ENCODE measurements at regions not wholly inside any gene's neighbourhood (a gene's known extent, or its start where the extent isn't known, plus 50 kb on each side); places are given as distances from the start of the nearest gene placed in this dataset.

- no peak for DNase-seq (ENCODE audit: low read depth in 2 of 2)
Measured at GRCh38 chr4:104795264-104795939, 300.7 kb upstream of the CXXC4 start.

DNA sequence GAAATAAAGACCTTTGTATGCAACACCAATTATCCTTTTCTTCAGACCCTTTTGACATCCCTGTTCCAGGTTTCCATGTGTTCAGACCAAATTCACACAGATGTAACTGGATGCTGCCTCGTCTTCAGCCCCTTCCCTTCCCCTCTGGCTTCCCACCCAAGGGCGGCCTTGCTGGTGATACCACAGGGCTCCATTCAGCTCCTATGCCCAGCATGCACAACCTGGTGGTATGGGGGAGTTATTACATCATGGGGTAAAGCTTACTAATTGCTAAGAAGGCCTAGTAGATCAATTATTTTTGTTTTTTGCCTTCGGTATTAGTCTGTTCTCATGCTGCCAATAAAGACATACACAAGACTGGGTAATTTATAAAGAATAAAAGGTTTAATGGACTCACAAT lies 317.0 kb upstream of the CXXC4 start:
- no peak for DNase-seq (ENCODE audit: low read depth in 2 of 2)

DNA sequence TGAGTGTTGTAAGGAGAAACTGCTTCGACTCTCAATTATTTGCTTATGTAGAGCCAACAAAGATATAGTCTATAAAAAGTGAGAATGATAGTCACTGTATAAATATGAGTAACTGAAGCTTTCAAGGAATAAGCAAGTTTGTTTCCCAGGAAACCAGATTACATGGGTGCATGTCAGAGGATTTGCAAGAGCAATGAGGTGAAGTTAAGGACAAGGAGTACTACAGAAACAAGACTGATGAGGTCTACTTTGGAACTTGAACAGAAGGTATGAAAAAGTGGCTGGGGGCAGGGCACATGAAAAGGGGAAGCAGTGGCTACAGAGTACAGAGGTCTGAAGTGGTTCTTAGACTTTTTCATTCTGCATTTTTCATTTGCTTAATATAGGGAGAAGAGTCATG lies 321.0 kb upstream of the CXXC4 start:
- no peak for DNase-seq (ENCODE audit: low read depth in 2 of 2)

GRCh38 chr4:104818579-104818978 lies 323.9 kb upstream of the CXXC4 start:
- no peak for DNase-seq (ENCODE audit: low read depth in 2 of 2)

DNA sequence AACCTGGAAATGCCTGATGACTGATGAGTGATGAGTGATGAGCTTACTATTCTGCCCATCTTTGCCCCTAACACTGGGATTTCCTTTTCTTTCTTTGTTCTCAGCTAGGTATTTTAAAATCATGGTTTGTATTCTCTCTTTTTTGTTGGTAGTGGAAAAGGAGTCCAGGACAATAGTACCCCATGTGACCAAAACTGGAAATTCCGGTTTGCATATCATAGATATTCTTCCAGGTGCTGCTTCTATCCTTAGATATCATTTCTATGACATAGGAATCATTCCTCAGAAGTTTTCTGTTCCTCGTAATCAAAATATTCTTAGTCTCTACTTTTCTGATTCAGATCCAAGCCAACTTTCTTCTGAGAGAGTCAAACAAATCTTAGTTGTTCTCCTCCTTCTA lies 320.5 kb upstream of the TET2 start:
- no peak for DNase-seq (ENCODE audit: low read depth in 2 of 2)

GRCh38 chr4:104829761-104830160 lies 316.9 kb upstream of the TET2 start:
- DNase-seq (ENCODE audit: low read depth in 2 of 2) = no peak

DNA sequence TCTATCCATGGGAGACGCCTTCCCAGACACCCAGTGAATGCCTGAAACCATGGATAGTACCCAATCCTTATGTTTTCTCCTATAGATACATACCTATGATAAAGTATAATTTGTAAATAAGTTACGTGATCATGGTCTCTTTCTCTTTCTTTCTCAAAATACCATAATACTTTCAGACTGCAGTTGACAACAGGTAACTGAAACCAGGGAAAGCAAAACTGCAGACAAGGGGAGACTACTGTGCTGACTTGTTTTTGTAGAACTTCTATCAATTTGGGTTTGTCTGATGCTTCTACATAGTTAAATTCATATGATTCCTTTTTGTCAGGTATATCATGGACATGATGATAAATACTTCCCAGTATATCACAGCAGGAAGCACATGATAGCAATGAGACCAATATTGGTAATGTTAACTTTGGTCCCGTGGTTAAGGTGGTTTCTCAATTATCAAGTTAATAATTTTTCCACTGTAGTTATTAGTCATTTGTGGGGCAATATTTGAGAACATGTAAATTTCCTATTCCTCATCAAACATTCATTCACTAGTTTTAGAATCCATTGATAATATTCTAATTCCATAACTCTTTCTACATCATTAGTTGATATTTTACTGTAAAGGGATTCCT lies 298.0 kb upstream of the TET2 start:
- DNase-seq (ENCODE audit: low read depth in 2 of 2) = no peak

- no peak for DNase-seq (ENCODE audit: low read depth in 2 of 2)
Measured at GRCh38 chr4:104859601-104860237, 287.0 kb upstream of the TET2 start.

DNA sequence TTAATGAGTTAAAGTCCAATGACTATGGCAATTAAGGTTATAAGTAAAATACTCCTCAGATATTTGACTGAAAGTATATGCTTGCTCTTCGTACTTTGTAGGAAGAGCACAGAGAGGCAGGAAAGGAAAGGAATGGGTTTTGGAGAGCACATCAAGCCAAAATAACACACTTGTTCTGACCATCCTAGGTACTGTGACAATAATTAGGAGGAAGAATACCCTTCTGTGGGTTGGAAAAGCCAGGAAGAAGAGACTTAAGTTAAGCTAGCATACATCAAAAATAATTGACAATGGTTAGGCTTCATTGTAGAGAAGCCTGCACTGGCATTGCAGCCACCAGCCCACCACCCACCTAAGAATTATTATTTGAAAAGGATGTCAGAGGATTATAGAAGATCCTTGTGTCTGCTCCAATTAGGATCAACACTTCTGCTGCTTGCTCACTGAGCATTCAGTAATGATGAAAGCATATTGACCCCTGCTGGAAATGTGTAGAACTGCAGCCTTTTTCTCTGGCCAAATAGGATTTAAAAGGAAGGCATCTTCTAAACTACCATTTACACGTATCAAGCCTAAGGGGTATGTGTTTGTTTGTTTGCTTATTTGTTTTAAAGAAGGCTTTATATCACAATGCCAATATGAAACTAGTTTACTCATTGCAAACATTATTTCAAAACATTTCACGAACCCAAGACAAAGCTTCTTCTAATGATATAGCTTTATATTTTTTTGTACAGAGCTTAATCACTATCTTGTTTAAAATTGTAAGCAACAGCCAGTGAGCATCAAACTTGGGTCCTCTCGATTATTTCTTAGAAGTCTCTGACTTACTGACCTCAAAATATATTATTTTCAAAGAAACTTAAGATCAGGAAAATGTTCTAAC lies 286.2 kb upstream of the TET2 start:
- no peak for DNase-seq (ENCODE audit: low read depth in 2 of 2)

DNA sequence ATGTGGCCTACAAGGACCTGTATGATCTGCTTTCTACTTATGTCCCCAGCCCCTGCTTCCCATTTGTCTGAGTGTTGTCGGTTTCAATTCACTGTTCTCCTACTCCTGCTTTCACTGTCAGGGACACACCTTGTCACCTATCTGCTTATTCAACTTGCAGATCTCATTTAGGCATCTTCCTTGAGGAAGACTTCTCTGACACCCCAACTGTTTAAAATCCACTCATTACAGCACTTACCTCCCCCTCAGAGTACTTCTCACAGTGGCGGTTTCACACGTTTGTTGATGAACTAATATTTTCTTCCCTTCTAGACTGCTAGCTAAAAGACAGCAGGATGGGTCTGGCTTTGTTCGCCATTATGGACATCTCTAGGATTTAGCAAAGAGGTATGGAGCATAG lies 279.9 kb upstream of the TET2 start:
- no peak for DNase-seq (ENCODE audit: low read depth in 2 of 2)

DNA sequence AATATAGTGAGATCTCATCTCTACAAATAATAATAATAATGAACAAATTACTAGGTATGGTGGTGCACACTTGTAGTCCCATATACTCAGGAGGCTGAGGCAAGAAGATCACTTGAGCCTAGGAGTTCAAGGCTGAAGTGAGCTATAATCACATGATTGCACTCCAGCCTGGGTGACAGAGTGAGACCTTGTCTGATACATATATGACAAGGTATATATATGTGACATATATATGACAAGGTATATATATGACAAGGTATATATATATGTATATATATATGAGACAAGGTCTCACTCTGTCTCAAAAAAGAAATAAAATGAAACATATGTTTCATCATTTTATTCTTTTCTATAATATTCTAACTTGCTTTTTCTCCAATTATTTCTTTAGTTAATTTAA lies 278.1 kb upstream of the TET2 start:
- DNase-seq (ENCODE audit: low read depth in 2 of 2) = no peak

DNA sequence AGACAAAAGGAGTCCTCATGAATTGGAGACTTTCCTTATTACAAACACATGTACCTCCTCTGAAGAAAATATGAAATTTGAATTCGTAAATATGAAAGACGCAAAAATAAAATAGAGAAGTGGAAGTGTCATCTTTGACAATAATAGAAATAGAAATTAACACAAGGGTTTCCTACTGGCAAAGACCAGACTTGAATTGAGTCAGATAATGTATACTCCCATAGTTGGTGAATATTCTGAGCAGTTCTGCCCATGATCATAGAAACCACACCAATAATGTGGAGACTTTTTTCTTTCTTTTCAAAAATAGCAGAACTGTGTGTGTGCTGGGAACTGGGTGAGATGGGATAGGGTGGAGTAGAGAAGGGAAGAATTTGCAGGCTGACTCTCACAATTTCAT lies 277.7 kb upstream of the TET2 start:
- DNase-seq (ENCODE audit: low read depth in 2 of 2) = no peak

DNA sequence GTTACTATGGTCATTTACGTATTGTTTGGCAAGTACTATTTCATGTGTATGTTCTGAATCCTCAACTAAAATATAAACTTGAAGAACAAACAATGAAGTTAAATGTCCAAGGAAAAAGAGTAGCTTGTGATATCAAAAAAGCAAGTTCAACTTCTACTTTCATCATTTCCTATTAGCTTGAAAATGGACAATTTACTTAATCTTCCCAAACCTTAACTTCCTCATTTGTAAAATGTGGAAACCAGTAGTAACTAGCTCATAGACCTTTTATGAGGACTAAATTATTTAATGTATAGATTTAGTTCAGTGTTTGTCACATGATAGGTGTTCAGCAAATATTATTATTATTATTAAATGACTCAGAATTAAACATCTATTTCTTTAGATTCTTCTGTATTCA lies 276.8 kb upstream of the TET2 start:
- no peak for DNase-seq (ENCODE audit: low read depth in 2 of 2)

DNA sequence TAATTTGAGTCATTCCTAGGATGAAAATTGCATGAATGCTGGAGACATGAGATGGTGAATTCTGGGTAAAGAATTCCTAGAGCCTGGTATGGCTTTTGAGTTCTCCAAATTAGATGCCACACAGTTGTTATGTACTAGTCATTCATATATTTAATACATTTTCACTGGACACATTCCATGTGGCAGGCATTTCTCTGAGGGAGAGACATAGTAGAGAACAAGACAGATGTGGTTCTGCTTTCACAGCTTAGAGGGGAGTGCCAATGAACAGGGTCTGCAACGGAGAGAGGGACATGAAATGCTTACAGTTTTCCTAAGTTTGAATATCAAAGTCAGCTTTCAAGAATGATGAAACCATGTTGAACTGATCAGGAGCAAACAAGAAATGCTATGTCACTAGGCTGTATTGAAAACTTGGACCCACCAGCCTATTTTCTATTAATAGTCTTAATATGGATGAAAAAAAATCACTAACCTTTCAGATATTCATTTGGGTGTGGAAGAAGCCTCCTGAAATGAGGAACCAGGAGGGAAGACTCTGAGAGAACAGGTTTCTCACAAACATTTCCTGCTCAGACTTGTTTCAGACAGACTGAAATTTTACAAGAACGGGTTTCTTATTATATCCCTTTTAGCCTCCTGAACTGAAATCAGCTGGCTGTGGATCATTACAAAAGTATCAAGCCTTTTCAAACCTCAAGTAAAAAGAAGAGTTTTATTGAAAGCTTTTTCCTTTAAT lies 276.0 kb upstream of the TET2 start:
- no peak for DNase-seq (ENCODE audit: low read depth in 2 of 2)

DNA sequence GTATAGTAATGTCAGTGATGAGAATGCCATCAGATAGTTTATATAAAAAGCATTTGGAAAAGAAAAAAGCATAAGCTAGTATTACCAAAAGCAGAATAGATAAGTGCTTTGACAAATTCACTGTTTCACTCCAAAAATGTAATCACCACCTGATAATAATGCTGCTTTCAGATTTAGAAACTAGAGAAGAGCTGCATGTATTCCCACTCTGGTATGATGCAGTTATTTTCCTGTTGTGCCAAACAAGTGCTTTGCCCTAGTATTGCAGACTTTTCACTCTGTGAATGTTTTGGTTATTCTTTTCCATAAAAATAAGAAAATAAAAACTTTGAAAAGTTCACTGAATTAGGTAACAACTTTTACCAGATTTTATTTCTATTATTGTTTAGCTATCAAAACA lies 267.7 kb upstream of the TET2 start:
- no peak for DNase-seq (ENCODE audit: low read depth in 2 of 2)

DNA sequence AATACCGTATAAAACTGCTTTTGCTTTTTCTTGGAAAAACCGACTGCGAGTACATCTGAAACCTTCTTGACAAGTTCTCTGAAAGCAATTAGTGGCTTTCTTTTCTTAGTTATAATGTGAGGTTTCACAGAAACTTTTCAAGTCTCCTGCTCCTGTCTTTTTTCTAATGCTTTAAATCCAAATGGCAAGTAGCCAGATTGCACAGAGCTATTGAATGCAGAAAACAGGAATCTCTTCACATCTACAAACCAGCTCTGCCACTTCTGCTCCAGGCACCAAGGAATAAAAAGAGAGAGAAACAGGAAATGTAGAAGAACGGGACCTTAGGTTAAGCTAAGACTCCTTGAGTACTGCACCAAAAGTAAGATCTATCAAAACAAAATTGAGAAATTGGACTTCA lies 267.3 kb upstream of the TET2 start:
- DNase-seq (ENCODE audit: low read depth in 2 of 2) = no peak

- no peak for DNase-seq (ENCODE audit: low read depth in 2 of 2)
Measured at GRCh38 chr4:104879854-104880253, 266.8 kb upstream of the TET2 start.

DNA sequence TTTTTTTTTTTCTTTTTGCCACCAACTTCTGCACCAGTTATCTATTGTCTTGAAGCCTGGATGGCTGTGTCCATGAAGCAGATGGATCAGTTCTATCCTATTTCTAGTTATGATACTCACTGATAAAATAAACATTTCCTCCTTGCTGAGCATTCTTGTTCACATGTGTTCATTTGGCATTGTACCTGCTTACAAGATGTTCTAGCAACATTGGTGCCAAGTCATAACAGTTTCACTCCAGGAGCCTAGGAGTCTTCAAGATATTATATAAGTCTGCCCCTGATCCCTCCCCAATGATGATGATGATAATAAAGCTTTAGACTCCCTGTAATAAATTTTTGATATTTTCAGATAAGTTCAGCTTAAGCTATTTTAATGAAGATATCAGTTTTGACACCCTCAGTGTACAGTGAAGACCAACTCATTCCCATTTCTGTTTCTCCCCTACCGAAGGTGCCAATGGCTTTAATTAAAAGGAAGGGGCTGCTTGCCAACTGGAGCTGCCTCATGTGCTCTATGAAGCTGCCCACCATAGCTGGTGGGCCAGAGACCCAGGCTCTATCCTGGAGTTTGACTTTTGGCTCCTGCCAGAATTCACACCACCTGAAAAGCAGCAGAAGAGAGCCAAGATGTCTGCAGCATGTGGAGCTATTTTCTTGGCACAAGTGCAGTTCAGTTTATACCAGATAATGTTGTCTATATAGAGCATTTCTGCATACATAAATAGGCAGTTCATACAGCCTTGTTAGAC lies 265.4 kb upstream of the TET2 start:
- no peak for DNase-seq (ENCODE audit: low read depth in 2 of 2)

- DNase-seq (ENCODE audit: low read depth in 2 of 2) = no peak
Measured at GRCh38 chr4:104890598-104891275, 255.9 kb upstream of the TET2 start.

All from stimulated activated CD8-positive, alpha-beta memory T cell treated with anti-CD3 and anti-CD28 coated beads, Interleukin-15, amount 100 ng/mL, for 4 hours (primary cell).